OCI-LY1 (cell line): ENCODE measurements at regions not wholly inside any gene's neighbourhood (a gene's known extent, or its start where the extent isn't known, plus 50 kb on each side); places are given as distances from the start of the nearest gene placed in this dataset.

Experiments used
- CTCF ChIP-seq: fragments of 200-600 bp; sonication (generic), shearing (Covaris generic); IDR thresholded peaks from 2 replicates; pipeline ENCODE4 v1.5.1; 2017; ENCODE audit warnings: mild to moderate bottlenecking, antibody characterized with exemption, low read length, moderate library complexity, mixed read lengths
- EZH2 ChIP-seq: fragments of 200-600 bp; sonication (generic), shearing (Covaris generic); IDR thresholded peaks from 2 replicates; pipeline ENCODE4 v1.8.0; 2017; ENCODE audit warnings: borderline replicate concordance, mixed run types, mild to moderate bottlenecking, antibody characterized with exemption, low read length, moderate library complexity, mixed read lengths

DNA sequence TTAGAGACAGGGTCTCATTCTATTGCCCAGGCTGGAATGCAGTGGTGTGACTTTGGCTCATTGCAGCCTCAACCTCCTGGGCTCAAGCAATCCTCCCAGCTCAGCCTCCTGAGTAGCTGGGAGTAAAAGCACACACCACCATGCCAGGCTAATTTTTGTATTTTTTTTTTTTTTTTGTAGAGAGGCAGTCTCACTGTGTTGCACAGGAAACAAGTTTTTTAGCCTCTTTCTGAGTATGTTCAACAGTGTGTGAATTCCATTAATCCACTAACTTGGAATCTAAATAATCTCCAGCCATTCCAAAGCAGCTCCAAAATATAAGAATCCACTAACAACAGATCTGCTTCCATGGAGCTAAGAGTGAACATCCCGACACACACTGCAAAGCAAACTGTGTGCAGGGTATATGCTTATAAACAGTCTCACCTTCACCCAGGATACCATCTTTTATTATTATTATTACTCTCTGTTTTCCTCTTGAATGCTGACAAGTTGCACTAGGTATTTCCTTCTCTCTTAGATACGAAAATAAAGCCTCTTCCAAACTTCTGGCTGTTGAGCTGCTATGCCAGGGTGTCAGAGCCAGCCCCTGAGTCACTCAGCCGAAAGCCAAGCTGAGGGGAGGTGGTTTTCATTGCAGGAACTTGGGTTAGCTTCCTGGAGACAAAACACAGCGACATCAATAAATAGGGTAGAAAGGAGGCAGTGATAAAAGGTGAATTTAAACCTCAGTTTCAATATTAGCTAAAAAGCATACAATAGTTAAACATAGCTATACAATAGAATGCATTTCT, 264.9 kb downstream of the HIVEP2 start:
- TF ChIP-seq CTCF: no peak
- no peak for TF ChIP-seq EZH2
